Suppressor macrophage treated with lipopolysaccharide for 1 hour (primary cell): ENCODE measurements at regions not wholly inside any gene's neighbourhood (a gene's known extent, or its start where the extent isn't known, plus 50 kb on each side); places are given as distances from the start of the nearest gene placed in this dataset.

Source experiments
- DNase-seq, 3 donors: peaks; one replicate each; pipeline ENCODE4 v3.0.0-alpha.2; 2020 to 2022

GRCh38 chr16:26295625-26296304 is 604.0 kb downstream of the HS3ST4 start:
- DNase-seq, result no peak

- no peak for DNase-seq
These were observed 609.8 kb downstream of the HS3ST4 start for GRCh38 chr16:26301516-26301915.

- no peak for DNase-seq
These were observed 625.1 kb downstream of the HS3ST4 start for GRCh38 chr16:26316683-26317464.

- DNase-seq, result no peak
These were observed 626.1 kb downstream of the HS3ST4 start for GRCh38 chr16:26317885-26318284.

- DNase-seq, result no peak
These were observed 638.9 kb downstream of the HS3ST4 start for GRCh38 chr16:26330654-26331053.

GRCh38 chr16:26334218-26335111 is 642.7 kb downstream of the HS3ST4 start:
- peak in 2 of 3 donors; percentile 21 to 46 for DNase-seq

- no peak for DNase-seq
These were observed 643.6 kb downstream of the HS3ST4 start for GRCh38 chr16:26335236-26335853.

GRCh38 chr16:26342621-26343020 is 650.9 kb downstream of the HS3ST4 start:
- no peak for DNase-seq

- DNase-seq, result no peak
These were observed 652.5 kb downstream of the HS3ST4 start for GRCh38 chr16:26344240-26344776.

GRCh38 chr16:26344976-26345375 is 653.2 kb downstream of the HS3ST4 start:
- DNase-seq, result no peak

- DNase-seq, result no peak
These were observed 654.2 kb downstream of the HS3ST4 start for GRCh38 chr16:26345966-26346365.

GRCh38 chr16:26348095-26348494 is 656.3 kb downstream of the HS3ST4 start:
- DNase-seq, result no peak

GRCh38 chr16:26360867-26361266 is 669.1 kb downstream of the HS3ST4 start:
- DNase-seq, result no peak

- no peak for DNase-seq
These were observed 671.8 kb downstream of the HS3ST4 start for GRCh38 chr16:26363581-26363980.

- no peak for DNase-seq
These were observed 673.6 kb downstream of the HS3ST4 start for GRCh38 chr16:26365161-26365940.

- no peak for DNase-seq
These were observed 679.6 kb downstream of the HS3ST4 start for GRCh38 chr16:26371349-26371869.

GRCh38 chr16:26374279-26374925 is 682.6 kb downstream of the HS3ST4 start:
- DNase-seq, result no peak

GRCh38 chr16:26382586-26382985 is 684.1 kb upstream of the C16orf82 start:
- no peak for DNase-seq

- DNase-seq, result no peak
These were observed 680.6 kb upstream of the C16orf82 start for GRCh38 chr16:26386096-26386495.

GRCh38 chr16:26391833-26392232 is 674.9 kb upstream of the C16orf82 start:
- peak in 1 of 3 donors; percentile 1 for DNase-seq

- no peak for DNase-seq
These were observed 672.3 kb upstream of the C16orf82 start for GRCh38 chr16:26394409-26394808.
